ENCODE measurements at regions not wholly inside any gene's neighbourhood (a gene's known extent, or its start where the extent isn't known, plus 50 kb on each side); places are given as distances from the start of the nearest gene placed in this dataset.

- DNase-seq, result no peak
- TF ChIP-seq POLR2A (IDR thresholded peaks at IDR 0.05) (no peak), CTCF (IDR thresholded peaks at IDR 0.05) (no peak)
- Histone ChIP-seq H3K36me3 (no peaks in the 10 kb centered on the region), H3K27me3 (no peaks in the 10 kb centered on the region), H3K4me1 (no peaks in the 10 kb centered on the region), H3K27ac (no peak overlapping the region), H3K4me3 (replicated peaks in 1 of 3) (no peak overlapping the region), H3K9me3 (no peaks in the 10 kb centered on the region)
- WGBS, 2 donors, result 46 to 50% methylated on average over 1 of the region's 1 CpG
- intact Hi-C loops (cut with DNase I), result no loop called here
Measured at GRCh38 chr7:84729284-84729683, 457.6 kb downstream of the SEMA3D start.

GRCh38 chr7:84722734-84723133 is 464.1 kb downstream of the SEMA3D start:
- no peak for DNase-seq
- H3K4me3 ChIP-seq (replicated peaks in 1 of 3), result no peak overlapping the region
- H3K27me3 ChIP-seq, result no peaks in the 10 kb centered on the region
- WGBS, 2 donors, result 81 to 93% methylated on average over 3 of the region's 3 CpGs
- H3K9me3 ChIP-seq, result no peaks in the 10 kb centered on the region
- no peaks in the 10 kb centered on the region for H3K36me3 ChIP-seq
- no peaks in the 10 kb centered on the region for H3K4me1 ChIP-seq
- intact Hi-C loops (cut with DNase I), result no loop called here
- TF ChIP-seq POLR2A (IDR thresholded peaks at IDR 0.05), result no peak
- TF ChIP-seq CTCF (IDR thresholded peaks at IDR 0.05), result no peak
- H3K27ac ChIP-seq, result no peak overlapping the region

- intact Hi-C loops (cut with DNase I), result no loop called here
- H3K9me3 ChIP-seq, result no peaks in the 10 kb centered on the region
- TF ChIP-seq POLR2A (IDR thresholded peaks at IDR 0.05) (no peak), CTCF (IDR thresholded peaks at IDR 0.05) (no peak)
- no peaks in the 10 kb centered on the region for H3K36me3 ChIP-seq
- H3K4me3 ChIP-seq (replicated peaks in 1 of 3), result no peak overlapping the region
- DNase-seq, result no peak
- no peaks in the 10 kb centered on the region for H3K4me1 ChIP-seq
- no peaks in the 10 kb centered on the region for H3K27me3 ChIP-seq
- WGBS, 2 donors, result 92 to 96% methylated on average over 3 of the region's 3 CpGs
- H3K27ac ChIP-seq, result no peak overlapping the region
Measured at GRCh38 chr7:84722086-84722485, 464.8 kb downstream of the SEMA3D start.

GRCh38 chr7:84720456-84721097 is 466.3 kb downstream of the SEMA3D start:
- Histone ChIP-seq H3K27ac (no peak overlapping the region), H3K36me3 (no peaks in the 10 kb centered on the region), H3K4me1 (no peaks in the 10 kb centered on the region), H3K4me3 (replicated peaks in 1 of 3) (no peak overlapping the region), H3K9me3 (no peaks in the 10 kb centered on the region), H3K27me3 (no peaks in the 10 kb centered on the region)
- no peak for DNase-seq
- no peak for TF ChIP-seq CTCF (IDR thresholded peaks at IDR 0.05)
- TF ChIP-seq POLR2A (IDR thresholded peaks at IDR 0.05), result no peak
- intact Hi-C loops (cut with DNase I), result no loop called here

- 51 to 57% methylated on average over 4 of the region's 4 CpGs for WGBS, 2 donors
- Histone ChIP-seq H3K27me3 (no peaks in the 10 kb centered on the region), H3K9me3 (no peaks in the 10 kb centered on the region), H3K27ac (no peak overlapping the region), H3K36me3 (no peaks in the 10 kb centered on the region), H3K4me3 (replicated peaks in 1 of 3) (no peak overlapping the region), H3K4me1 (no peaks in the 10 kb centered on the region)
- intact Hi-C loops (cut with DNase I), result no loop called here
- TF ChIP-seq POLR2A (IDR thresholded peaks at IDR 0.05) (no peak), CTCF (IDR thresholded peaks at IDR 0.05) (no peak)
- no peak for DNase-seq
Measured at GRCh38 chr7:84714765-84715164, 472.1 kb downstream of the SEMA3D start.

Data from thyroid gland (tissue), 4 donors.